Naive thymus-derived CD4-positive, alpha-beta T cell (primary cell): ENCODE measurements at regions not wholly inside any gene's neighbourhood (a gene's known extent, or its start where the extent isn't known, plus 50 kb on each side); places are given as distances from the start of the nearest gene placed in this dataset.
"Not testable (repeated sequence)": the region's sequence is repeated elsewhere in the genome, so short reads cannot be mapped to it uniquely, and the experiment has no call there.

ENCODE experiments used
- ATAC-seq: fragments of 150-1000 bp; cut with Tn5 transposase; 2 replicates; pipeline ENCODE4 v1.10.0; 2021; ENCODE audit warnings: mild to moderate bottlenecking, moderate library complexity
- CTCF ChIA-PET: fragments of 350-600 bp; sonication (Branson Sonifier 250); formaldehyde crosslinking; loops from one replicate; lab custom pipeline; 2021; ENCODE audit warnings: antibody characterized with exemption; lab: Charles Lee
- POLR2A ChIA-PET: fragments of 350-600 bp; sonication (Branson Sonifier 250); formaldehyde crosslinking; loops from one replicate; lab custom pipeline; 2021; ENCODE audit warnings: antibody characterized with exemption, inconsistent platforms; lab: Charles Lee
- DNase-seq, 9 donors: peaks; one replicate each; pipeline versions ENCODE4 v3.0.0 to v3.0.0-alpha.2; 2020 to 2022; ENCODE audit warnings: mixed read lengths in 1 of 9
- H3K27ac ChIP-seq: one replicate; pipeline ENCODE4 v1.7.0; 2013; ENCODE audit warnings: mild to moderate bottlenecking, low read depth, low read length, moderate library complexity
- H3K27me3 ChIP-seq, 2 donors: one replicate each; pipeline ENCODE4 v1.7.0; 2013; ENCODE audit warnings: low read length in 2 of 2, mild to moderate bottlenecking in 2 of 2, moderate library complexity in 2 of 2; ENCODE audit not compliant: control insufficient read depth in 2 of 2, insufficient read depth in 2 of 2
- H3K36me3 ChIP-seq, 3 experiments: 1 replicate in 2 of 3; 2 replicates in 1 of 3; pipeline ENCODE4 v1.7.0; 2013; ENCODE audit warnings: low read length in 3 of 3, mild to moderate bottlenecking in 3 of 3, moderate library complexity in 1 of 3; ENCODE audit not compliant: insufficient read depth in 3 of 3, control insufficient read depth in 2 of 3
- H3K4me1 ChIP-seq, 2 donors: one replicate each; pipeline ENCODE4 v1.7.0; 2013; ENCODE audit warnings: low read length in 2 of 2, mild to moderate bottlenecking in 2 of 2, moderate library complexity in 1 of 2; ENCODE audit not compliant: control insufficient read depth in 2 of 2, insufficient read depth in 2 of 2
- H3K4me3 ChIP-seq: 2 replicates; pipeline ENCODE4 v1.7.0; 2013; ENCODE audit warnings: mild to moderate bottlenecking, low read length
- H3K9me3 ChIP-seq, 3 experiments: 1 replicate in 2 of 3; 2 replicates in 1 of 3; pipeline ENCODE4 v1.7.0; 2013; ENCODE audit warnings: low read length in 3 of 3; ENCODE audit not compliant: control insufficient read depth in 2 of 3
- H3K27ac Mint-ChIP-seq, 9 donors: one replicate each; pipeline ENCODE4 v1.8.0; 2020 to 2022; ENCODE audit warnings: mixed read lengths in 9 of 9, mild to moderate bottlenecking in 8 of 9, moderate library complexity in 5 of 9, inconsistent platforms in 2 of 9
- H3K27me3 Mint-ChIP-seq, 5 donors: one replicate each; pipeline ENCODE4 v1.8.0; 2021 to 2022; ENCODE audit warnings: mixed read lengths in 5 of 5, mild to moderate bottlenecking in 1 of 5
- H3K36me3 Mint-ChIP-seq, 5 donors: one replicate each; pipeline ENCODE4 v1.8.0; 2020 to 2022; ENCODE audit warnings: mixed read lengths in 5 of 5, mild to moderate bottlenecking in 3 of 5, inconsistent platforms in 1 of 5
- H3K4me1 Mint-ChIP-seq, 7 donors: one replicate each; pipeline ENCODE4 v1.8.0; 2020 to 2022; ENCODE audit warnings: mixed read lengths in 7 of 7, mild to moderate bottlenecking in 3 of 7, inconsistent platforms in 1 of 7
- H3K4me3 Mint-ChIP-seq, 10 donors: one replicate each; pipeline ENCODE4 v1.8.0; 2020 to 2022; ENCODE audit warnings: mild to moderate bottlenecking in 10 of 10, mixed read lengths in 10 of 10, moderate library complexity in 6 of 10, inconsistent platforms in 2 of 10
- H3K9me3 Mint-ChIP-seq, 11 donors: one replicate each; pipeline ENCODE4 v1.8.0; 2020 to 2022; ENCODE audit warnings: mixed read lengths in 11 of 11, mild to moderate bottlenecking in 4 of 11, inconsistent platforms in 1 of 11, moderate library complexity in 1 of 11
- intact Hi-C, 2 donors: fragments of 100-400 bp; cut with micrococcal nuclease; formaldehyde crosslinking; loops; one replicate each; pipeline ENCODE4 v1.15.1; 2023

DNA sequence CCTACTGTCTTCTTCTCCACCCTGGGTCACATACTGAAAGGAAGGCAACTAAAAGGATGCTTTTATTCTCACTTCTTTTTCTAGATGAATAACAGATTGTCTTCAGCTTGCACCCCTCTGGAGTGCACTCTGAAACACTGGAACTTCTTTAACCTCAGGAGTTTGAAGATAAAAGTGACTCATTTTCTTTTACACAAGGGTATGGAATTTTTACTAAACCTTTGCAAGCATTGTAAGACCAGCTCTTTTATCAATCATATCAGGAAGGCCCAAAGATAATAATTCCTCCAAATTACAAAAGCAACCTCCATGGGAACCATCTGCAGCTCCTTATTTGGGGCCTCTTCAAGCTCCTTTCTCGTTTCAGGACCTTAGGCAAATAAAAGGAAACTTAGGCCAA is 193.5 kb upstream of the KIF2B start:
- POLR2A ChIA-PET = no interaction called here

DNA sequence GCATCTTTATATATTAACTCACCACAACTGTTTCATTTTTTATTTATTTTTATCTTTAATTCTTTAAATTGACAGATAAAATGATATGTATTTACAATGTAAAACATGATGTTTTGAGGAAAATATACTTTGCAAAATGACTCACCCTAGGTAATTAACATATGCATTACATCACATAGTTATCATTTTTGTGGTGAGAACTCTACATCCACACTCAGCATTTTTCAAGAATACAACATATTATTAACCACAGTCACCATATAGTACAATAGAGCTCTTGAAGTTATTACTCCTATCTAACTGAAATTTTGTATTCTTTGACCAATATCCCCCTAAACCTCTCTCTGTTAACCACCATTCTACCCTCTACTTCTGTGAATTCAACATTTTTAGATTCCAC is 194.7 kb upstream of the KIF2B start:
- no peak overlapping the region for H3K4me3 ChIP-seq
- Mint-ChIP-seq H3K36me3 (no peaks in the 10 kb centered on the region), H3K4me3 (no peak overlapping the region), H3K27ac (no peak overlapping the region), H3K27me3 (no peaks in the 10 kb centered on the region), H3K4me1 (no peaks in the 10 kb centered on the region), H3K9me3 (peaks cover 0 to 5% (median 0%) of the 10 kb centered on the region in 11 donors)
- intact Hi-C loops = no loop called here
- H3K9me3 ChIP-seq = peaks cover 0 to 2% (median 0%) of the 10 kb centered on the region in 3 experiments
- H3K36me3 ChIP-seq = no peaks in the 10 kb centered on the region
- no peak for ATAC-seq
- H3K27ac ChIP-seq = no peak overlapping the region
- DNase-seq = no peak
- POLR2A ChIA-PET = no interaction called here
- H3K27me3 ChIP-seq = no peaks in the 10 kb centered on the region
- no peaks in the 10 kb centered on the region for H3K4me1 ChIP-seq
- CTCF ChIA-PET = no interaction called here

More for the DNA sequence above, 193.5 kb upstream of the KIF2B start:
- Histone ChIP-seq H3K9me3 (peaks cover 0 to 2% (median 0%) of the 10 kb centered on the region in 3 experiments), H3K36me3 (no peaks in the 10 kb centered on the region), H3K27ac (no peak overlapping the region), H3K4me1 (no peaks in the 10 kb centered on the region), H3K4me3 (no peak overlapping the region), H3K27me3 (no peaks in the 10 kb centered on the region)
- no peaks in the 10 kb centered on the region for H3K36me3 Mint-ChIP-seq
- ATAC-seq (no peak), DNase-seq (no peak)
- intact Hi-C loops = no loop called here
- no peak overlapping the region for H3K4me3 Mint-ChIP-seq
- no peak overlapping the region for H3K27ac Mint-ChIP-seq
- H3K4me1 Mint-ChIP-seq = no peaks in the 10 kb centered on the region
- CTCF ChIA-PET = no interaction called here
- peaks cover 0 to 7% (median 0%) of the 10 kb centered on the region in 11 donors for H3K9me3 Mint-ChIP-seq
- no peaks in the 10 kb centered on the region for H3K27me3 Mint-ChIP-seq

DNA sequence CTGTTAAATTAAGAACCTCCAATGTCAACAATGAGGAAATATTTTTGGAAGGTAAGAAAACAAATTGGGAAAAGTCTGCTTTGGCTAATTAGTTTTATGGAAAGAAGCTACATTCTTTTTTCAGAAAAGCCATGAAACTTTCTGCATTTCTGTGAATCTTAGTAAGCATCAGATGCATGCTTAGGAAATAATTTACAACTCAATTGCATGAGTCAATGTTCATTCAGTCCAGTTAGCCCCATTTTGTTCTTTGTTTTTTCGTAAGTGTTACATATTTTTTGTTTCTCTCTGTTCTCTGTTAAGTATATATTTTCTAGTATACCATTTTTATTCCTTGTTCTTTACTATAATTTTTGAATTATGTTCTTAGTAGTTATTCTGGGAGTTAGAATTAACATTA is 195.2 kb upstream of the KIF2B start:
- H3K9me3 ChIP-seq = peaks cover 0 to 2% (median 0%) of the 10 kb centered on the region in 3 experiments
- no peaks in the 10 kb centered on the region for H3K36me3 ChIP-seq
- intact Hi-C loops = no loop called here
- Mint-ChIP-seq H3K4me3 (no peak overlapping the region), H3K27ac (no peak overlapping the region), H3K9me3 (peaks cover 0 to 4% (median 0%) of the 10 kb centered on the region in 11 donors), H3K27me3 (no peaks in the 10 kb centered on the region), H3K36me3 (no peaks in the 10 kb centered on the region), H3K4me1 (no peaks in the 10 kb centered on the region)
- H3K27me3 ChIP-seq = no peaks in the 10 kb centered on the region
- ChIA-PET POLR2A (no interaction called here), CTCF (no interaction called here)
- H3K4me1 ChIP-seq = no peaks in the 10 kb centered on the region
- no peak overlapping the region for H3K27ac ChIP-seq
- no peak overlapping the region for H3K4me3 ChIP-seq
- no peak for DNase-seq
- no peak for ATAC-seq

DNA sequence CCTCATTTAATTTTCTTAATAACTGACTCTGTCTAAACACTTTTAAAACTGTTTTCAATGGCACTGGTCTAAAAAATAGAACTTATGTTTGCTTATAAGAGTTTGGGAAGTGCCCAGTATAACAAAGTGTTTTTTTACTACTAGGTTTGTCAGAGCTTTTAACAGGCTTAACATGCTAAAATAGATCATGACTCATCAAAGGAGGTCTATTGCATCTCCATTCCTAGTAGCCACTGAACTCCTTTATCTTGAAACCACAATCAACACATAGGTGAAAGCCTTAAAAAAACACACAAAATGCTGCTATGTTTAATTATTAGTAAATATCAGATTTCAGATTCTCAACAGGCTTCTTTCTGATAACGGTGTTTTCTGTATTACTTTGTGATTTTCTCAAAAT is 196.4 kb upstream of the KIF2B start:
- H3K4me1 ChIP-seq = no peaks in the 10 kb centered on the region
- Mint-ChIP-seq H3K4me3 (no peak overlapping the region), H3K9me3 (peaks cover 0 to 3% (median 0%) of the 10 kb centered on the region in 11 donors), H3K27me3 (no peaks in the 10 kb centered on the region), H3K36me3 (no peaks in the 10 kb centered on the region), H3K27ac (no peak overlapping the region), H3K4me1 (no peaks in the 10 kb centered on the region)
- H3K9me3 ChIP-seq = peaks cover 0 to 2% (median 0%) of the 10 kb centered on the region in 3 experiments
- no peak for DNase-seq
- H3K27ac ChIP-seq = no peak overlapping the region
- no peak overlapping the region for H3K4me3 ChIP-seq
- CTCF ChIA-PET = no interaction called here
- POLR2A ChIA-PET = no interaction called here
- intact Hi-C loops = no loop called here
- no peak for ATAC-seq
- no peaks in the 10 kb centered on the region for H3K27me3 ChIP-seq
- no peaks in the 10 kb centered on the region for H3K36me3 ChIP-seq

DNA sequence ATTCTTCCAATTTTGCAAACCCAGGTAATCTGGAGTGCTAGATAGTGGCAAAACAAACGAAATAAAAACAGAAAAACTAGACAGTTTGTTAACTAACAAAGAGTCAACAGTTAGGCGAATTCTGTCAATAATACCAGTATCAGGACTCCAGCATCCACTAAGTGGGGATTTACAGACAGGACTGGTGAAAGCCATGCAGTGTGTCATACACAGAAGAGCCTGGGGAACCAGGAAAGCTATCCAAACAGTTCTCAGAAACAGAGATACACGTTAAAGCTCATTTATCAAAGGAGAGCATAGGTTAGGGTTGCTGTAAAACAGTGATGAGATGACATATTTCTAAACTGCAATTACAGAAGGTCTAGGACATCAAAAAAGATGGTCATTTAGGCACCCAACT is 203.7 kb upstream of the KIF2B start:
- Histone ChIP-seq H3K36me3 (no peaks in the 10 kb centered on the region), H3K9me3 (no peaks in the 10 kb centered on the region), H3K27me3 (no peaks in the 10 kb centered on the region), H3K4me1 (no peaks in the 10 kb centered on the region), H3K27ac (no peak overlapping the region), H3K4me3 (no peak overlapping the region)
- no peaks in the 10 kb centered on the region for H3K36me3 Mint-ChIP-seq
- intact Hi-C loops = loop anchor here in 1 of 2 donors (10.0 kb wide), 1 partner anchor 64 kb away; no protein-coding TSS in a partner anchor
- H3K9me3 Mint-ChIP-seq = peaks cover 0 to 3% (median 0%) of the 10 kb centered on the region in 11 donors
- no peak for DNase-seq
- CTCF ChIA-PET = no interaction called here
- POLR2A ChIA-PET = no interaction called here
- H3K4me1 Mint-ChIP-seq = peaks cover 0 to 2% (median 0%) of the 10 kb centered on the region in 7 donors
- no peak overlapping the region for H3K4me3 Mint-ChIP-seq
- no peak overlapping the region for H3K27ac Mint-ChIP-seq
- no peaks in the 10 kb centered on the region for H3K27me3 Mint-ChIP-seq
- no peak for ATAC-seq

DNA sequence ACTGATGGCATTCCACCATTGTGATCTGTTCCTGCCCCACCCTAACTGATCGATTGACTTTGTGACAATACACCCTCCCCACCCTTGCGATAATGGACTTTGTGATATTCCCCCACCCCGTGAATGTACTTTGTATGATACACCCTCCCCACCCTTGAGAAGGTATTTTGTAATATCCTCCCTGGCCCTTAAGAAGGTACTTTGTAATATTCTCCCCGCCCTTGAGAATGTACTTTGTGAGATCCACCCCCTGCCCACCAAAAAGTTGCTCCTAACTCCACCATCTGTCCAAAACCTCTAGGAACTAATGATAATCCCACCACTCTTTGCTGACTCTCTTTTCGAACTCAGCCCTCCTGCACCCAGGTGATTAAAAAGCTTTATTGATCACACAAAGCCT is 214.5 kb upstream of the KIF2B start:
- H3K36me3 Mint-ChIP-seq = not testable (repeated sequence)

DNA sequence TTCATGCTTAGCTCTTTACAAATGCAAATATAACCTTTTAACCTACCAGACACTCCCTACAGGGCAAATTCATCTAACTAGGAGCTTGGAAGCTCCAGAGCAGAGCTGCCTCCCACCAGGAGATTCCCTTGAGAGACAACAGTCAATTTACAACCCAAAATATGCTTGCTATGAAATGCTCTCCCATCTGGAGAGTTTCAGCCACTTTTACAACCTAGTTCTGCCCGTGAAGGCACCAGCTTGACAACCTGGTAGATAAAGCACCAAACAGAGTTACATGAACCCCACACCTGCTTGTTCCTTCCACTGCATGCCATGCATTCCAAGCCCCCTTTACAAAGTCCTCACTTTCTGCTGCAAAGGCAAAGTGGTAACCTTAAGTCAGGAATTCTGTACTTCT is 215.3 kb upstream of the KIF2B start:
- no peak overlapping the region for H3K27ac ChIP-seq
- Mint-ChIP-seq H3K4me3 (no peak overlapping the region), H3K27ac (no peak overlapping the region), H3K27me3 (no peaks in the 10 kb centered on the region), H3K36me3 (no peaks in the 10 kb centered on the region), H3K4me1 (no peaks in the 10 kb centered on the region), H3K9me3 (peaks cover 0 to 29% (median 7%) of the 10 kb centered on the region in 11 donors)
- no peak overlapping the region for H3K4me3 ChIP-seq
- ATAC-seq = no peak
- POLR2A ChIA-PET = no interaction called here
- H3K27me3 ChIP-seq = no peaks in the 10 kb centered on the region
- intact Hi-C loops = no loop called here
- no peaks in the 10 kb centered on the region for H3K9me3 ChIP-seq
- H3K4me1 ChIP-seq = no peaks in the 10 kb centered on the region
- CTCF ChIA-PET = no interaction called here
- DNase-seq = no peak
- H3K36me3 ChIP-seq = no peaks in the 10 kb centered on the region

More for the DNA sequence above, 214.5 kb upstream of the KIF2B start:
- H3K9me3 ChIP-seq, H3K27ac ChIP-seq, H3K4me3 ChIP-seq, H3K27me3 Mint-ChIP-seq, ATAC-seq, CTCF ChIA-PET, H3K4me3 Mint-ChIP-seq, H3K36me3 ChIP-seq, H3K4me1 ChIP-seq, H3K27ac Mint-ChIP-seq, intact Hi-C loops, DNase-seq, POLR2A ChIA-PET, H3K4me1 Mint-ChIP-seq, H3K27me3 ChIP-seq: not testable (repeated sequence)
- peaks cover 0 to 27% (median 7%) of the 10 kb centered on the region in 11 donors for H3K9me3 Mint-ChIP-seq
